Ectodermal cell (in vitro differentiated cells): ENCODE measurements at regions not wholly inside any gene's neighbourhood (a gene's known extent, or its start where the extent isn't known, plus 50 kb on each side); places are given as distances from the start of the nearest gene placed in this dataset.
"Not testable (repeated sequence)": the region's sequence is repeated elsewhere in the genome, so short reads cannot be mapped to it uniquely, and the experiment has no call there.

Experiments
- H3K27ac ChIP-seq: 2 replicates; pipeline ENCODE4 v1.7.0; 2013; ENCODE audit warnings: mild to moderate bottlenecking, low read depth, low read length; ENCODE audit not compliant: insufficient read depth, poor library complexity, severe bottlenecking
- H3K27me3 ChIP-seq: 2 replicates; pipeline ENCODE4 v1.7.0; 2013; ENCODE audit warnings: mild to moderate bottlenecking, low read length; ENCODE audit not compliant: insufficient read depth, control insufficient read depth, poor library complexity, severe bottlenecking
- H3K36me3 ChIP-seq: one replicate; pipeline ENCODE4 v1.7.0; 2013; ENCODE audit warnings: low read length; ENCODE audit not compliant: control insufficient read depth, insufficient read depth
- H3K4me1 ChIP-seq: one replicate; pipeline ENCODE4 v1.7.0; 2013; ENCODE audit warnings: low read length; ENCODE audit not compliant: control insufficient read depth, insufficient read depth
- H3K4me3 ChIP-seq: 2 replicates; pipeline ENCODE4 v1.7.0; 2013; ENCODE audit warnings: low read depth, low read length, control low read depth; ENCODE audit not compliant: insufficient read depth
- H3K9me3 ChIP-seq: 2 replicates; pipeline ENCODE4 v1.7.0; 2013; ENCODE audit warnings: mild to moderate bottlenecking, low read length, moderate library complexity; ENCODE audit not compliant: control insufficient read depth
- WGBS, 2 experiments: methylation state at CpG; one replicate each; pipeline ENCODE4 v1.1.7; 2013; ENCODE audit warnings: missing lambda C conversion rate in 2 of 2; 5-methylcytosine and 5-hydroxymethylcytosine counted together

DNA sequence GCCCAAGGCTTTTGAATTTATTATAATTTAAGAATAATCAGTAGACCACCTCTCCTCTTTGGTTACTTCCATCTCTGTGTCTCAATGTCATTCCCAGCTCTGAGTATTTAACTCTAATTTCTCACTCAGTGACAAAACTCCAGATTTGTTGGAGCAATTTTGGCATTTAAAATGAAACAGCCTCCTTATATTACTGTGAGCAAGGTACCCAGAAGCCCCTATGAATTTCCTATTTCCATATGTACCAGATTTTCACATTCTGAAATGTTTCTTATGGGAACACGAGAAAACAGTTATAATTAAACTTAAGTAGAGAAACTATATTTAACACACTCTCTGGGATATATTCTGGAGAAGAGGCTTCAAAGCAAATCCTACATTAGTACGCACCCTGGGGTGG is 285.4 kb upstream of the CDH8 start:
- Histone ChIP-seq H3K27ac (no peak overlapping the region), H3K36me3 (no peaks in the 10 kb centered on the region), H3K27me3 (no peaks in the 10 kb centered on the region), H3K9me3 (no peaks in the 10 kb centered on the region), H3K4me3 (no peak overlapping the region), H3K4me1 (no peaks in the 10 kb centered on the region)
- WGBS, 2 experiments = 90% methylated on average over 1 of the region's 2 CpGs; no CpG with 5 or more reads in 1 of the 2 experiments

DNA sequence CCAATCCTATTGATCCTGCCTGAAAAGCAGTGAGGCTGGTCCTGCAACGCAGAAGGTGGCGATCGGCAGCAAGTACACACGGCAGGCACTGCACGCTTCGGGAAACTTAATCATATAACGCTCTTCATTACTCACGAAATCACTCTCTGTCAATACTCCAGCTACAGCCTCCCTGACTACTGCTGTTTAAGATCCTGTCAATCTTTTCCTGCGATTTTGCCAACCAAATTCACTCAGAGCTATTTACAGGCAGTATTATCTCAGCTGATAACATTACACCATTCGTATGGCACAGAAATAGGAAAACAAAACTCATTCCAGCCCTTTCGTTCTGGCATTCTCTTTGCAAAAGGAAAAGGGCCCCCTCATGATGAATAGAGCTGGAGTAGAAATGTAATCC is 262.4 kb upstream of the CDH8 start:
- Histone ChIP-seq H3K36me3 (no peaks in the 10 kb centered on the region), H3K4me3 (no peak overlapping the region), H3K9me3 (no peaks in the 10 kb centered on the region), H3K27ac (no peak overlapping the region), H3K4me1 (no peaks in the 10 kb centered on the region), H3K27me3 (no peaks in the 10 kb centered on the region)
- WGBS, 2 experiments = 94% methylated on average over 11 of the region's 11 CpGs

DNA sequence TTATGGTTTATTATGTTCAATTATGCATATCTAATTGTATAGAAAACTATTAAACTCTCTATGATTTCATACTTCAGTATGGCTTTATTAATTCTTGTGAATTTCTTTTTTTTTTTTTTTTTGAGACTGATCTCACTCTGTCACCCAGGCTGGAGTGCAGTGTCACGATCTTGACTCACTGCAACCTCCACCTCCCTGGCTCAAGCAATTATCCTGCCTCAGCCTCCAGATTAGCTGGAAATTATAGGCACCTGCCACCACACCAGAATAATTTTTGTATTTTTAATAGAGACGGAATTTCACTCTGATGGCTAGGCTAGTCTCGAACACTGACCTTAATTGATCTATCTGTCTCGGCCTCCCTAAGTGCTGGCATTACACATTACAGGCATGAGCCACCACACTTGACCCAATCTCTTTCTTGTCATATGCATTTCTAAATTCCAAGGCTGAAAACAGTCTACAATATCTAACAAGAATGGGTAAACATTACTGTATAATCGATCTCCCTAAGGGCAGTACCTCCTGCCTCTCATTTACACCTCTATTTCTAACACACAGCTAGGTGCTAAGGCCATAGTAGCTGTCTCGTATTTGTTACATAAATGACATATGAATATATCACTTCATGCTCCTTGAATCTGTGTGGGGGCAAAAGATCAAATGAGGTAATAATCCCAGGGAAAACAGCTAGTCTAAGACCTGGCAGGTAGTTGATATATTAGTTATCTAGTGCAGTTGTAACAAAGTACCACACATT is 258.2 kb upstream of the CDH8 start:
- no peak overlapping the region for H3K4me3 ChIP-seq
- H3K27me3 ChIP-seq = no peaks in the 10 kb centered on the region
- no peak overlapping the region for H3K27ac ChIP-seq
- H3K9me3 ChIP-seq = no peaks in the 10 kb centered on the region
- no peaks in the 10 kb centered on the region for H3K4me1 ChIP-seq
- WGBS, 2 experiments = 91 to 95% methylated on average over 5 to 6 of the region's 6 CpGs
- H3K36me3 ChIP-seq = no peaks in the 10 kb centered on the region

DNA sequence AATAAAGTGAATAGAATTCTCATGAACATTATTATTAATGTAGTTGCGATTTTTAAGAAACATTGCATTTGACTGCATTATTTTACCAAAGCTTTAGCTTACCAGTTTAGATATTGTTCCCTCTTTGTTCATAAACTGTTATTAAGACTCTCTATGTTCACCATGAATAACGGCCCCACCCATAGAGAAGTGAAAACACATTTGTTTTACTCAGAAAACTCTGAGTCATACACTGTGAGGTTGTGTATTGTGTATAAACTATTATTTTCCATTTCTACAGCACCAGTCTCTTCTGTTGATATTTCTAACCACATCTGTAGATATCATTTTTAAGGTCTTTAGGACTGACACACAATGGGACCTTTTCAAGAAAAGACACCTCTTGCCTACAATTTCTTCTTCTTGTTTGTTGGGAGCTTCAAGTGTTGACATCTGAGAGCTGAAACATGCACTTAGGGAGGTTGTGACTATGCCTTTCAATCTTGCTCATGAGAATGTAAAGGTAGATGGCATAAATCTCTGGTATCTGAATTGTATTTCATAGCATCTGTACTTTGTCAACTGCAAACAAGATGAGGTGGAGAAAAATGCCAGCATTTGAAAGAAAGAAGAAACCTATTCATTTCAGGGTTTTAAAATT is 252.9 kb upstream of the CDH8 start:
- Histone ChIP-seq H3K4me3 (no peak overlapping the region), H3K36me3 (no peaks in the 10 kb centered on the region), H3K9me3 (no peaks in the 10 kb centered on the region), H3K27ac (no peak overlapping the region), H3K4me1 (no peaks in the 10 kb centered on the region), H3K27me3 (no peaks in the 10 kb centered on the region)
- WGBS, 2 experiments = 83% methylated on average over 2 of the region's 2 CpGs; no CpG with 5 or more reads in 1 of the 2 experiments

DNA sequence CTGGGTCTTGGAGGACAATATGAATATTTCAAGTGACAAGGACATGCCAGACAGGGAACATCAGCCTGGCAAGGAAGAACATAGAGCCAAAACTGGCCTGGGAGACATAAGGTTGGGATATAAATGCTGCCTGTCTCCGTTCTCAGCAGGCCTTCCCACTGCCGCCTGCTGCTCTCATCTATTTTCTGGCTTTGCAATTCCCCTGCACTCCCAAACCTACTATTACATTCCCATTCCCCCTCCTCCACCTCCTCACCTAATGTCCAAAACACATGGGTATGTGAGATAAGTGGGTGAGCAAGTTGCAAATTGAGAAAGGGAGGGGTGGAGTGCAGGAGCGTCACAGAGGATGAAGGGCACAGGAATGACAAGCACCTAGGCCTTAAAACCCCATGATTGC is 244.3 kb upstream of the CDH8 start:
- Histone ChIP-seq H3K9me3 (no peaks in the 10 kb centered on the region), H3K36me3 (no peaks in the 10 kb centered on the region), H3K4me1 (no peaks in the 10 kb centered on the region), H3K27me3 (no peaks in the 10 kb centered on the region), H3K4me3 (no peak overlapping the region), H3K27ac (no peak overlapping the region)
- 67 to 78% methylated on average over 3 of the region's 3 CpGs for WGBS, 2 experiments

DNA sequence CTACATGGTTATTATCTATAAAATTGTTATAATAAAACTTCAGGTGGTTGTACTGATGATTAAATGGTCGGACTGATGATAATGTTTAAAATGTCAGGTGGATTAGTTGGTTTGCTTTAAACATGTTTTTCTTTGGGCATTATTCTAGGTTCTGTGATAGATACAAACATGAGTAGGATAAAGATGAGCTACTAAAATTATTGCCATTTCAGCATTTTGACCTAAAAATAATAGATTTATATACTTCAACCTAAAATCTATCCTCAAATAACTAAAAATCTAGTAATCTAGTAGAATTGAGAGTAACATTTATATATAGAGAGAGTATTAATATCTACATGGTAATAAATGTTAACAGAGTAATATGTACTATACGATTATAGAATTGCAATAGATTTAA is 241.7 kb upstream of the CDH8 start:
- no peaks in the 10 kb centered on the region for H3K27me3 ChIP-seq
- no peak overlapping the region for H3K4me3 ChIP-seq
- H3K27ac ChIP-seq = no peak overlapping the region
- no peaks in the 10 kb centered on the region for H3K4me1 ChIP-seq
- WGBS, 2 experiments = 95 to 97% methylated on average over 2 of the region's 2 CpGs
- no peaks in the 10 kb centered on the region for H3K9me3 ChIP-seq
- H3K36me3 ChIP-seq = no peaks in the 10 kb centered on the region

DNA sequence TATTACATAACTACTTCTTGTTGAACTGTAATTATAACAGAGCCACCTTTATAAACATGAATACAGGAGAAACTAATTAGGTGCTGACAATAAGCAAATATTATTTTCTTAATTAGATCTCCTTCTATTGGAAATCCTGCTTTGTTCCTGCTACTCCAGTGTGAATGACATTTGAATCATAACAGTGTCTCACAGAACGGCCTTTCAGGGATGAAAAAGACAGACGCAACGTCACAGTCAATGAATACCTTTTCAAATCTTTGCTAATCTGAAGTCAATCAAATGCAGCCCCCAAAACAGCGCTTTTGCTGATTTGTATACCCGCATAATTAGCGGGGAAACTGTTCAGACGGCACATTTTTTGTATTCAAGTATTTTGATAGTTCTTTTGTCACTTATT is 240.4 kb upstream of the CDH8 start:
- Histone ChIP-seq H3K27ac (no peak overlapping the region), H3K9me3 (no peaks in the 10 kb centered on the region), H3K4me3 (no peak overlapping the region), H3K27me3 (no peaks in the 10 kb centered on the region), H3K36me3 (no peaks in the 10 kb centered on the region), H3K4me1 (no peaks in the 10 kb centered on the region)
- WGBS, 2 experiments = 72 to 75% methylated on average over 5 to 7 of the region's 7 CpGs

DNA sequence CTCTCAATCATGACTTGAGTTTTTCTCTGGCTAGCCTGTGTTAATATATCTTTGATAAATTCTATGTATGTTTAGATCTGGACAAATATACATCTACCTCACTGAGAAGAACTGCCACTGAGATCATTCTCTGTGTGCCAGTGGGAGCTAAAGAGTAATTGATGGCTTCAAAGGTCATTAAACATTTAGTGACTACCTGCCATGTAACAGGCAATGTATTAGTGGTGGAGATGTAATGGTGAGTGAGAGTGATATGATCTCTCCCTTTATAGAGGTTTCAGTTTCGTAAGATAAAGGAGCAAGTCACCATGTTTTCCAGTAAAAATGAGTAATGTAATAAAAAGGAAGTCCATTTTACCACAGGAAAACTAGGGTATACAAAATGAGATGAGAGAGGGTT is 235.8 kb upstream of the CDH8 start:
- H3K27ac ChIP-seq = no peak overlapping the region
- H3K4me1 ChIP-seq = no peaks in the 10 kb centered on the region
- H3K9me3 ChIP-seq = no peaks in the 10 kb centered on the region
- WGBS, 2 experiments = 80 to 94% methylated on average over 1 of the region's 1 CpG
- no peak overlapping the region for H3K4me3 ChIP-seq
- H3K27me3 ChIP-seq = no peaks in the 10 kb centered on the region
- H3K36me3 ChIP-seq = no peaks in the 10 kb centered on the region

DNA sequence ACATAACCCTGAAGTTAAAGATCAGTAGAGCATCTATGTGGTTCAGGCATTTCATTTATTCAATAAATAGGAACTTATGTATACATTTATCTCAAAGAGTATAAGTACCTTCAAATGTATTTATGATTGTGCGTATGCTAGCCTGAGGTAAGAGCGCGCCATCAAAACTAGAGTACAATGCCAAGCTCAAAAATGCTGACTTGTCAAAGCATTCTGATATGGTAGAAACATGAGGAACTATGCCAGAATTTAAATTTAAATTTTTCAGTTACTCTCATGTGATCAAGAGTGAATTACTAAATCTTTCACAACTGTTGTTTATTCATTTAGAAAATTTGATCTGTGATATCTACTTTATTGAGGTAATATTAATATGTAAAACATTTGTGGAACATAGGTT is 225.5 kb upstream of the CDH8 start:
- H3K27ac ChIP-seq = no peak overlapping the region
- H3K27me3 ChIP-seq = no peaks in the 10 kb centered on the region
- WGBS, 2 experiments = 100% methylated on average over 3 of the region's 3 CpGs
- no peaks in the 10 kb centered on the region for H3K36me3 ChIP-seq
- H3K4me1 ChIP-seq = no peaks in the 10 kb centered on the region
- H3K4me3 ChIP-seq = no peak overlapping the region
- H3K9me3 ChIP-seq = no peaks in the 10 kb centered on the region

DNA sequence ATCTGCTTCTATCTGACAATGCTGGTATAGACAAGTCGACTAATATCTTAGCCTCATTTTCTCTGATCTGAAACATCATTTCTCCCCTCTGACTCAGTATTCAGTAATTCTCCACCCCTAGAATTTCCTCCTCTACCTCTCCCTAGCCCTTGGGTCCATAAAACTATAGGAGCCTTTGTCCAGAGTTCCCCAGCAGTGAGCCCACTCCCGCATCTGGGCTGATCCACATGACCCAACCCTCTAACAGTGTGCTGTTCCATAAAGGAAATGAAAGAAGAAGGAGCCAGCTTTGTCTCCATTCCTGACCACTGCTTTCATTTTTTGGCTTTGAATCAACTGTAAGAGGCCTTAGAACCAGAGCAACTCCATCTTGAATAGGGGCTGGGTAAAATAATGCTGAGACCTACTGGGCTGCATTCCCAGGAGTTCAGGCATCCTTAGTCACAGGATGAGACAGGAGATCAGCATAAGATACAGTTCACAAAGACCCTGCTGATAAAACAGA is 222.7 kb upstream of the CDH8 start:
- 96 to 100% methylated on average over 2 of the region's 2 CpGs for WGBS, 2 experiments
- not testable (repeated sequence) for H3K36me3 ChIP-seq, H3K4me1 ChIP-seq, H3K27me3 ChIP-seq, H3K27ac ChIP-seq, H3K4me3 ChIP-seq, H3K9me3 ChIP-seq
